Upper lobe of left lung (tissue), 4 donors: ENCODE measurements at regions not wholly inside any gene's neighbourhood (a gene's known extent, or its start where the extent isn't known, plus 50 kb on each side); places are given as distances from the start of the nearest gene placed in this dataset.

Experiments used
- POLR2A ChIP-seq, 4 donors: fragments of 450-650 bp; IDR thresholded peaks; one replicate each; pipeline ENCODE4 v1.5.1; 2016 to 2017; ENCODE audit warnings: antibody characterized with exemption in 4 of 4, mild to moderate bottlenecking in 2 of 4
- POLR2AphosphoS5 ChIP-seq, 2 donors: sonication (generic); formaldehyde crosslinking; IDR thresholded peaks; one replicate each; pipeline ENCODE4 v1.5.1; 2017; ENCODE audit warnings: antibody characterized with exemption in 2 of 2
- TF ChIP-seq, protein P1 (sequence below), 6 experiments: fragments of 450-650 bp in 4 of 6; fragments of 200-600 bp in 2 of 6; sonication (generic) in 2 of 6; IDR thresholded peaks; one replicate each; pipeline ENCODE4 v1.5.1; 2016 to 2019; ENCODE audit warnings: antibody characterized with exemption in 6 of 6

DNA sequence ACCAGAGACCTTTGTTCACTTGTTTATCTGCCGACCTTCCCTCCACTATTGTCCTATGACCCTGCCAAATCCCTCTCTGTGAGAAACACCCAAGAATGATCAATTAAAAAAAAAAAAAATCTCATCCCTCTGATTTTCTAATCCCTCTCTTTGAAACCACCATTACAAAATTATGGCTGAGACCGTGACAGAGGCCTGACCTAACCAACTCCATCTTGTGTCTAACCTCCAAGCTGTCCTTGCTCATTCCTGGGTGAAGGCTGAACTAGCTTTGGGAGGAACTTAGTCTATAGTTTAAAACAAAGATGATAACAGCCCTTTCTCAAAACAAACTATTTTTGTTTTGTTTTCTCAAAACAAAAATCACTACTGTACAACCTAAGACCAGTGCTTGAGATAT lies 474.5 kb downstream of the TMEM114 start:
- TF ChIP-seq, protein P1, sequence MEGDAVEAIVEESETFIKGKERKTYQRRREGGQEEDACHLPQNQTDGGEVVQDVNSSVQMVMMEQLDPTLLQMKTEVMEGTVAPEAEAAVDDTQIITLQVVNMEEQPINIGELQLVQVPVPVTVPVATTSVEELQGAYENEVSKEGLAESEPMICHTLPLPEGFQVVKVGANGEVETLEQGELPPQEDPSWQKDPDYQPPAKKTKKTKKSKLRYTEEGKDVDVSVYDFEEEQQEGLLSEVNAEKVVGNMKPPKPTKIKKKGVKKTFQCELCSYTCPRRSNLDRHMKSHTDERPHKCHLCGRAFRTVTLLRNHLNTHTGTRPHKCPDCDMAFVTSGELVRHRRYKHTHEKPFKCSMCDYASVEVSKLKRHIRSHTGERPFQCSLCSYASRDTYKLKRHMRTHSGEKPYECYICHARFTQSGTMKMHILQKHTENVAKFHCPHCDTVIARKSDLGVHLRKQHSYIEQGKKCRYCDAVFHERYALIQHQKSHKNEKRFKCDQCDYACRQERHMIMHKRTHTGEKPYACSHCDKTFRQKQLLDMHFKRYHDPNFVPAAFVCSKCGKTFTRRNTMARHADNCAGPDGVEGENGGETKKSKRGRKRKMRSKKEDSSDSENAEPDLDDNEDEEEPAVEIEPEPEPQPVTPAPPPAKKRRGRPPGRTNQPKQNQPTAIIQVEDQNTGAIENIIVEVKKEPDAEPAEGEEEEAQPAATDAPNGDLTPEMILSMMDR (IDR thresholded peaks at IDR 0.05) = no peak
- TF ChIP-seq POLR2A (IDR thresholded peaks at IDR 0.05) (no peak), POLR2AphosphoS5 (IDR thresholded peaks at IDR 0.05) (no peak)
